WERI-Rb-1 (cell line): ENCODE measurements at regions not wholly inside any gene's neighbourhood (a gene's known extent, or its start where the extent isn't known, plus 50 kb on each side); places are given as distances from the start of the nearest gene placed in this dataset.

ENCODE experiments used
- DNase-seq: peaks from one replicate; pipeline ENCODE4 v3.0.0-alpha.2; 2020
- H3K27ac ChIP-seq: fragments of 250-450 bp; sonication (Bioruptor Pico); 2 replicates; pipeline ENCODE4 v1.5.1; 2020; ENCODE audit warnings: mild to moderate bottlenecking, moderate library complexity
- H3K27me3 ChIP-seq: fragments of 250-450 bp; sonication (Bioruptor Pico); 2 replicates; pipeline ENCODE4 v1.5.1; 2021; ENCODE audit warnings: mild to moderate bottlenecking, low read depth, moderate library complexity; ENCODE audit not compliant: insufficient read depth, severe bottlenecking
- H3K36me3 ChIP-seq: fragments of 250-450 bp; sonication (Bioruptor Pico); 2 replicates; pipeline ENCODE4 v1.5.1; 2020; ENCODE audit warnings: mild to moderate bottlenecking, moderate library complexity
- H3K4me3 ChIP-seq: 2 replicates; pipeline ENCODE4 v1.5.1; 2011; ENCODE audit warnings: low read depth, mild to moderate bottlenecking, control low read depth, low read length
- H3K9me3 ChIP-seq: fragments of 250-450 bp; sonication (Bioruptor Pico); 2 replicates; pipeline ENCODE4 v1.5.1; 2021; ENCODE audit warnings: mild to moderate bottlenecking, moderate library complexity; ENCODE audit not compliant: severe bottlenecking
- TF ChIP-seq, protein P1 (sequence below): IDR thresholded peaks from 2 replicates; pipeline ENCODE4 v1.5.1; 2011; ENCODE audit warnings: low read depth, mild to moderate bottlenecking, control low read depth, inconsistent platforms, low read length

DNA sequence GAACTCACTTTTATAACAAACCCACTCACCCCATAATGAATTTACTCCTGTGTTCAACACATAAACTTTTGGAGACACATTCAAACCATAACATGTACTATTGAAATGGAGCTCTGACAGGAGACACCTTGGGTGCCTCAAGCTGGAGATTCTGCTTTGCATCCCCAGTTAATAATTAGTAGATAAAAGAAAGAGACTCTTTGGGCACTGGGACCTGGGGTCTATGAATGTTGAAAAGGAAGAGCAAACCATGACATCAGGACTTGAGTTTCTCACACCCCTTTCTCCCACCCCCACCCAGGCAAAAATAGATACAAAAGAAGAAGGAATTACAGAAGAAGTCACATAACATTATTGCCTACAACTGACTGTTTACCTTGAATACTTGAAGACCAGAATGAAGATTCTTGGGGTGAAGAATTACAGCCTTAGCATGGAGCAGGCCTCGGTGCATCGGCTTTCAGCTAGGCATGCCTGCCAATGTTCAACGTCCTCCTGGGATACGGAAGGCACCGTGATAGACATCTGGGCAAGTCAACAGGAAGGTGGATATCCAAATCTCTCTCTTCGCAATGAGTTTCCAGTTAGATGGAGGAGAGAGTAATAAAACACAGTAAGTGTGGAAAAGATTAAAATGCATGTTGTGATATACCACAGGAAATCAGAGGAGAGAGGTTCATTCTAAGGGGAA is 316.0 kb downstream of the TRIML1 start:
- Histone ChIP-seq H3K4me3 (no peak overlapping the region), H3K27ac (no peak overlapping the region), H3K36me3 (no peaks in the 10 kb centered on the region), H3K9me3 (peaks cover 9% of the 10 kb centered on the region), H3K27me3 (peaks cover 79% of the 10 kb centered on the region)
- DNase-seq, result no peak
- TF ChIP-seq, protein P1, sequence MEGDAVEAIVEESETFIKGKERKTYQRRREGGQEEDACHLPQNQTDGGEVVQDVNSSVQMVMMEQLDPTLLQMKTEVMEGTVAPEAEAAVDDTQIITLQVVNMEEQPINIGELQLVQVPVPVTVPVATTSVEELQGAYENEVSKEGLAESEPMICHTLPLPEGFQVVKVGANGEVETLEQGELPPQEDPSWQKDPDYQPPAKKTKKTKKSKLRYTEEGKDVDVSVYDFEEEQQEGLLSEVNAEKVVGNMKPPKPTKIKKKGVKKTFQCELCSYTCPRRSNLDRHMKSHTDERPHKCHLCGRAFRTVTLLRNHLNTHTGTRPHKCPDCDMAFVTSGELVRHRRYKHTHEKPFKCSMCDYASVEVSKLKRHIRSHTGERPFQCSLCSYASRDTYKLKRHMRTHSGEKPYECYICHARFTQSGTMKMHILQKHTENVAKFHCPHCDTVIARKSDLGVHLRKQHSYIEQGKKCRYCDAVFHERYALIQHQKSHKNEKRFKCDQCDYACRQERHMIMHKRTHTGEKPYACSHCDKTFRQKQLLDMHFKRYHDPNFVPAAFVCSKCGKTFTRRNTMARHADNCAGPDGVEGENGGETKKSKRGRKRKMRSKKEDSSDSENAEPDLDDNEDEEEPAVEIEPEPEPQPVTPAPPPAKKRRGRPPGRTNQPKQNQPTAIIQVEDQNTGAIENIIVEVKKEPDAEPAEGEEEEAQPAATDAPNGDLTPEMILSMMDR, result no peak

DNA sequence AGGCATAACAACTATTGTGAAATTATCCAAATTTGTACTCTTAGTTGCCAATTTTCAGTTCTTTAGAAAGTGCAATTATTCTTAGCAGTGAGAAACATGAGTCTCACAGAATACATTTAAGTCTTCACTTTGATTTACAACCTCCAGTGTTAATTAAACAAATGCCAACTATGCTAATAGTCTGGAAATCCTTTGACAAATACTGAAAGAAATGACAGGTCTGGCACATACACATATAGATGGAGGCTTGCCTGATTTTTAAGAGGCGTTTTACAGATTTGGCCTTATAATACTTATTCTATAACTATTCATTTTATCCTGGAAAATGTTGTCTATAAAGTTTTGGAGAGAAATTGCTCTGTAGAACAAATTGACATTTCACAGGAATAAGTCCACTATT is 320.1 kb downstream of the TRIML1 start:
- H3K27me3 ChIP-seq, result peaks cover 67% of the 10 kb centered on the region
- TF ChIP-seq, protein P1, result no peak

DNA sequence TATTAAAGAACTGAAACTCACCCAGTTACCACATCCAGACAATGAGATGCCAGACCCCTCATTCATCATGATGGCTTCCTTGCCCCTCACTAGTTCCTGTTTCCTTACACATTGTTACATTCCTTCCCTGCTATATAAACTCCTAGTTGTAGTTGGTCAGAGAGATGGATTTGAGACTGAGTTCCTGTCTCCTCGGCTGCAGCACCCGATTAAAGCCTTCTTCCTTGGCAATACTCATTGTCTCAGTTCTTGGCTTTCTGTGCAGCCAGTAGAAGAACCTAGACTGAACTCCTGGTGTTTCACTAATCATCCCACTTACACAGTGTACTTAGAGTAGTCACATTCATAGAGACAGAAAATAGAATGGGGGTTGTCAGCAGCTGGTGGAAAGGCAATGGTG is 324.7 kb downstream of the TRIML1 start:
- no peak overlapping the region for H3K27ac ChIP-seq
- no peak overlapping the region for H3K4me3 ChIP-seq
- TF ChIP-seq, protein P1, result no peak
- no peaks in the 10 kb centered on the region for H3K36me3 ChIP-seq
- peaks cover 57% of the 10 kb centered on the region for H3K27me3 ChIP-seq
- DNase-seq, result no peak
- peaks cover 8% of the 10 kb centered on the region for H3K9me3 ChIP-seq

More for the DNA sequence above, 320.1 kb downstream of the TRIML1 start:
- Histone ChIP-seq H3K36me3 (no peaks in the 10 kb centered on the region), H3K4me3 (no peak overlapping the region), H3K9me3 (peaks cover 13% of the 10 kb centered on the region), H3K27ac (no peak overlapping the region)
- no peak for DNase-seq

DNA sequence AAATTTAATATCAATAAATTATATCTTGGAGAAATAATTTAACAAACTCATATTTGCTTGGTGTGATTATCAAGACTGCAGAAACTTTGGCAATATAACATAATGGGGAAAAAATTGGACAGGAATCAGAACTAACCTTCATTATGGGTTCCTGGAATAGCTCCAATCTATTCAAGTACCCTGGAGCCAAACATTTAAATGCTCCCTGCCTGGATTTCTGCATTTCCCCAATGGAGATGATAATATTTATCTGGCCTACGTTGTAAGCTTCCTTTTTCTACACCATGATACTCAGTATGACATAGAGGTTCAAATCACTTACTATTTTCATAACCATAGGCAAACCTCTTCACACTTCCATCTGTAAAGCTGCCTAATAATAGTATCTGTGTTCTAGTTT is 326.8 kb downstream of the TRIML1 start:
- Histone ChIP-seq H3K4me3 (no peak overlapping the region), H3K27ac (no peak overlapping the region), H3K27me3 (peaks cover 55% of the 10 kb centered on the region), H3K36me3 (no peaks in the 10 kb centered on the region), H3K9me3 (no peaks in the 10 kb centered on the region)
- TF ChIP-seq, protein P1, result no peak
- DNase-seq, result no peak

DNA sequence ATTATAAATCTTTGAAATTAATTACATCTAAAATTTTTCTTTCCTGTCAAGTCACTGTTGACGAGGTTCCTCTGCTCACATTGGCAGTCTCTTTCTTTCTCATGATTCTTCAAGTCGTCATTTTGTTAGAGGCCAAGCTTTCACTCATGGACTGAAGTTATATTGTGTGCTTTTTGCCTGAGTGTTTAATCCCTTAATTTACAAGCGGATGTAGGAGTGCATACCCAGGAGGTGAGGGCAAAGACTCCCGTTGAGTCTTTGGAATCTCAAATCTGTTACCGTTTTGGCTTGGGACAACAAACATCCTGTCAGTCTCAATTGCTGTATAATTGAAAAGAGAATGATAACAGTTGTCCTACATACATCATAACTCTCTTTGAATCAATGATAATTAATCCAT is 345.0 kb downstream of the TRIML1 start:
- TF ChIP-seq, protein P1, result no peak
- Histone ChIP-seq H3K27me3 (peaks cover 90% of the 10 kb centered on the region), H3K27ac (no peak overlapping the region), H3K9me3 (peaks cover 4% of the 10 kb centered on the region), H3K36me3 (no peaks in the 10 kb centered on the region), H3K4me3 (no peak overlapping the region)
- no peak for DNase-seq

DNA sequence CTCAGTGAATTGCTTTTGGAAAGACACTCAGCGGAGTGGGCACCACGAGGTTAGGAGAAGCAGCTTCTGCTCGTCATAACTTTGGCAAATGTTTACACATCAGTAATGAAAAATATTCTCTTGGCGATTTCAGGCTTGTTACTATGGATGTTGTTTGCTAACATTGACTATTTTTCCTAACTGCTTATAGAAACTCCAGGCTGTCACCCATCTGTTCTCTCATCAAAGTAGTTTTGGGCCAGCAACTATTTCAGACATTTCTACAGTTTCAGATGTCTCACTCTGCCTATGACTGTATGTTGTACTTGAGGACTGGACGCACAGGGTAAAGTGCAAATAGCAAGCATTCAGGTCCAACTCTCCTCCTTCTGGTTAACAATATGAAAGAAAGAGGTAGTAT is 346.7 kb downstream of the TRIML1 start:
- no peak for DNase-seq
- Histone ChIP-seq H3K4me3 (no peak overlapping the region), H3K27ac (no peak overlapping the region), H3K36me3 (no peaks in the 10 kb centered on the region), H3K9me3 (peaks cover 4% of the 10 kb centered on the region), H3K27me3 (peaks cover 84% of the 10 kb centered on the region)
- TF ChIP-seq, protein P1, result no peak
